Activated CD8-positive, alpha-beta memory T cell treated with anti-CD3 and anti-CD28 coated beads, Interleukin-2, amount 50 U/mL, for 24 hours (primary cell): ENCODE measurements at regions not wholly inside any gene's neighbourhood (a gene's known extent, or its start where the extent isn't known, plus 50 kb on each side); places are given as distances from the start of the nearest gene placed in this dataset.
"Not testable (repeated sequence)": the region's sequence is repeated elsewhere in the genome, so short reads cannot be mapped to it uniquely, and the experiment has no call there.

Experiments used
- DNase-seq: peaks from one replicate; pipeline ENCODE4 v3.0.0-alpha.2; 2020; ENCODE audit errors: extremely low read depth

- DNase-seq: no peak
These were observed 87.9 kb upstream of the TRIO start for GRCh38 chr5:14054965-14055963.

GRCh38 chr5:14054111-14054854 is 88.9 kb upstream of the TRIO start:
- DNase-seq: no peak

DNA sequence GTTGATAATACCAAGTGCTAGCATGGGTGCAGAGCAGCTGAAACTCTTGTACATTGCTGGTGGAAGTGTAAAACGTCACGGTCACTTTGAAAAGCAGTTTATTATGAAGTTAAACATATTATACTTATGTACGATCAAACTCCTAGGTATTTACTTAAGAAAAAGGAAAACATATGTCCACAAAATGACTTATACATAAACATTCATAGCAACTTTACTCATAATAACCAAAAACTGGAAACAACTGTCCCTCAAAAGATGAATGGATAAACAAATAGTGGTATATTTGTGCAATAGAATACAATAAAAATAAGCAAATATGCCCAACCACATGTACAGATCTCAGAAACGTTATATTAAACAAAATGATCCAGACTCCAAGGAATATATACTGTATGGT is 92.3 kb upstream of the TRIO start:
- DNase-seq: no peak

DNA sequence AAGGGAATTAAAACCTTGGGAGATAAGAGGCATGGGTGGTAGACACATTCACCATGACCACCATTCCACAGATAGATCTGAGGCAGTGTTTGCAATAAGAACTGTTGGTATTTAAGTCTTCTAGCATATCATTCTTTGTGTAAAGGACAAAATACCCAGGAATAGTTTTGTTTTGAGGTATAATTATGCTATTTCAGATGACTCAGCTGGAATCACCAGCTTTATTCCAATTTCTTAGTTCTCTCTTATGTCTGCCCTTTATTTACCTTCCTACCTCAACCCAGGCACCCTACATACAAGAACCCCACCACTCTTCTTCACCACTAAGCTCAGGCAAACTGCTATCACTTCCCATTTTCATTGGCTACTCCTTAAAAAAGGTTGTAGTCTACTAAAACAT is 94.7 kb upstream of the TRIO start:
- DNase-seq: no peak

DNA sequence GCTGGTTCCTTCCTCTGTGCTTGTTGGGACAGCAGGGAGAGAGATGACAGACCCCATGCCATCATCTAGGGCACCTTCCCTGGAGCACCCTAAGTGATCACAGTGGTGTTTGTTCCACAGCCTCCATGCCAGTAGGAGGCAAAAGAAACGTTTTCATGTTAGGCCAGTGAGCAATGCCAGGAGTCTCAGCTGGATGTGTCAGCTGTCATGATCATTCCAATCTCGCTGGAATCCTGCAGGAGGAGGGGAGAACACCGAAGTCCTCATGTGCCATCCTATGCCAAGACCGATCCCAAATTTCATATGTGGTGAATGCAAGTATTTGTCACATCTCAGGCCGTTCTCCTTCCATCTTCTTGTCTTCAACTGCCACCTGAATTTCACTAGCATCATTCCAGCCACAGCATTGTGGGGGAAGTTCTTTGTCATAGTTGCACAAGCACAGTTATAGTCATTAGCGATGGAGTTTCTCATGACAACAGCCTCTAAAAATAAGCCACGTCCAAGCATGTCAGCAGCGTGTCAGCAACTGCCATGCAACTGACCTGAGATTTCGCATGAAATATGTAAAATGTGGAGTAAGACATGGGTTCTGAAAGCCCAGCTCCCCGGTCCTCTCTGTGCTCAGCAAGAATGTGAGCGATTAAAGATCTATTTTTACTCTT is 97.2 kb upstream of the DNAH5 start:
- no peak for DNase-seq

- DNase-seq: no peak
These were observed 96.1 kb upstream of the DNAH5 start for GRCh38 chr5:14040542-14040941.

DNA sequence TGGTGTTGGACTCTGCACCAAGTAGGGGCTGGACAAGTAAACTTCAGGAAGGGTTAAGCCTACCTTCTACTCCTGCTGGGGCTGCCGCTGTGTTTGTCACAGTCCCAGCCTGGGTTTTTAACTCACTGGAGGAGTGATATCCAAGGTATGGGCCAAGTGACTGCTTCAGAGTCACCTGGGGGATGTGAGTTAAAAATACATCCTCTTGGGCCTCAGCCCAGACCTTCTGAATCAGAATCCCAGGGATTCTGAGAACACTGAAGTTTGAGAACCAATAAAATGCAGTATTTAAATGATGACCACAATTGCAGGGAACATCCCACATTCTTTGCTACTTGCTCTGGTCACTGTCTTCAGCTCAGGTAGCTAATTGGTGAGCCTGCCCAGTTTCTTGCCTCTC is 95.1 kb upstream of the DNAH5 start:
- no peak for DNase-seq

GRCh38 chr5:14039063-14039462 is 94.6 kb upstream of the DNAH5 start:
- no peak for DNase-seq

DNA sequence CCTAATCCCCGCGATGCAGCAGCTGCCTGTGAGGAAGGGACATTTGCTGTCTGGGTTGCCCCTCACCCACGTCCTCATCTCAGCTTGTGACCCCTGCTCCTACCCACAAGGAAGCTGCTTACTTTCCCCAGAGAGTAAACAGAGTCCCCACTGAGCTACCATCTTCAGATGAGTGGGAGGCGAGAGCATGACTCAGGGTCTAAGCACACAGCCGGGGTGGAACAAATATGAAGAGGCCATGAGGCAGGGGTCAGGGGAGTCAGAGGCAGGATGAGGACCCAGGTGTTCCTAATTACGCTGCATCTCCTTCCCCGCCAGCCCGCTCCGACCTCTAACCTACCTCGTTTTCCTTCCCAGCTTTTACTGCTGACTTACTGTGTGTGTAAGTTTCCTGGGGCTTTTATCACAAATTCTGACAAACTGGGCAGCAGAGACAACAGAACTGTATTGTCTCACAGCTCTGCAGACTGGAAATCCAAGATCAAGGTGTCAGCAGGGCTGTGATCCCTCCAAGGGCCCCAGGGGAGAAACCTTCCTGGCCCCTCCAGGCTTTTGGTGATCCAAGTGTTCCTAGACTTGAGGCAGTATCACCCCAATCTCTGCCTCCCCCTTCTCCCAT is 94.0 kb upstream of the DNAH5 start:
- DNase-seq: no peak

DNA sequence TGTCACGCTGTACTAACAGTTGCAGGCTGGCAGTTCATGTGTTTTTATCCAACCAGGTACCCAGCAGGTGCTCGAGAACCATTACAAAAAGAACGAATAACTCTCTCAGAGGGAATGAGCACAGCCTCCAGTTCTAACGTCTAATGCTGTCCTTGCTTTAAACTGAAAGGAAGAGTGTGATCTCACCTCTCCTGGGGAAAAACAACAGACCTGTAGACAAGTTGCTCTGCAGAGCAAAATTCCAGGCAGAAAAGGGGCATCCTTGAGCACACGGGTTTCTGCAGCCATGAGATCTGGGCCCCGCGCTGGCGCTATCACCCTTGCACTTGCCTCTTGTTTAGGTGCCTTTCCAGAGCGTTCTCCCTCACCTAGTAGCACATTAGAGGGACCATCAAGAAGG is 92.5 kb upstream of the DNAH5 start:
- DNase-seq: no peak

GRCh38 chr5:14036514-14036913 is 92.0 kb upstream of the DNAH5 start:
- no peak for DNase-seq

GRCh38 chr5:14035859-14036503 is 91.5 kb upstream of the DNAH5 start:
- no peak for DNase-seq

DNA sequence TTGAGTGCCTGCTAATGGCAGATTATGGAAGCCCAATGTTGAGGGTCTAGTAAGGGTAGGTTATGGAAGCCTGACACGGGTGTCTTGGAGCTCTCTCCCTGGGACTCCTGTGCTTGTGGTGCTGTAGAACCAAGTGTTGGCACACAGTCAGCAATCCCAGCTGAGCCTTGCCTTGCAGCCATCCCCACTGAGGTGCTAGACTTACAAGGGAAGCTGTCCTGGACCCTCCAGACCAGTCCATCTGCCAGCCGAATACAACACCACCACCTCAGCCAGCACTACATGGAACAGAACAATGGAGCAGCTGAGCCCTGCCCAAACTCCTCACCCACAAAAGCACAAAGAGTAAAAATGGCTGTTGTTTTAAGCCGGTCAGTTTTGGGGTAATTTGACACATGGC is 90.5 kb upstream of the DNAH5 start:
- no peak for DNase-seq

DNA sequence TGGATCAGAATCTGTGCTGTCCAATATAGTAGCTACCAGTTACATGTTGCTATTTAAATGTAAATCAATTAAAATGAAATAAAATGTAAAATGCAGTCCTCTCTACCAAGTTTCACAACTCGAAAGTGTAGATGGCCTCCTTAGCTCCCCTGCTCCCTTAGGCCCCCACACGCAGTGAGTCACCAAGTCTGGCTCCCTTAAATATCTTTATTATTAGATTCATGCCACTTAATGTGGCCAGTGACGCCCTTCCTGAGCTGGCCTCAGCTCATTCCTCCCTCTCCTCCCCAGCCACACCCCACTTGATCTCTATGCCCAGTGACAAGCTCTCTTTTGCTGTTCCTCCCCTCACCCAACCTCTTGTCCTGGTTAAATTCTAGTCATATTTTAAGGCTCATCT is 88.4 kb upstream of the DNAH5 start:
- DNase-seq: no peak

DNA sequence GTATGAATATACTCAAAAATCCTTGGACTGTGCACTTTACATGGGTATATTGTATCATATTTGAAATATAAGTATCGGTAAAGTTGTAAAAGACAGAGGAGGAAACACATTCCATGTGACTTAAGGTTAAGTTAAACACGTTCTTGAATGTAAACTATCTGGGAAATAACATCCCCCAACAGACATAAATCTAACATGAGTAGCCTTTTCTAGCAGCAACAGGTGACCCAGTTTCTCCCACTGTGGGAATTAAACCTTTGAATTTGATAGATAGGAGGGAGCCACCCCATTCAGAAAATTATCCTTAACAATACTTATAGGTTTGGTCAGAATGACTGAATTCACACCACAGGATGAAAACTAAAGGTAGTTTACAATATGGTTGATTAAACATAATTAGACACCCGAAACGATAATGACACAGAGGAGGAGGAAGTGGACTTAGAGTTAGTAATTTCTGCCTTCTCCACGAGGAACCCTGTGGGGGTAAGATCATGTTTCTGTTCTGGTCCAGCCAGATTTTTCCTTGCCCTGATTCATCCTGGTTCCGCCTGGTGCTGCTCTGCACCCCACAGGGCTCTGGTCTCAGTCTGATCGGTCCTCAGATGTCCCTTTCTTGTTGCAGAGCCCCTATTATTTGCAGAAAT is 84.6 kb upstream of the DNAH5 start:
- no peak for DNase-seq

GRCh38 chr5:14028188-14028587 is 83.7 kb upstream of the DNAH5 start:
- DNase-seq: no peak

- no peak for DNase-seq
These were observed 81.2 kb upstream of the DNAH5 start for GRCh38 chr5:14025569-14026286.

GRCh38 chr5:14022971-14023370 is 78.5 kb upstream of the DNAH5 start:
- no peak for DNase-seq

- not testable (repeated sequence) for DNase-seq
These were observed 76.5 kb upstream of the DNAH5 start for GRCh38 chr5:14020944-14021343.

- no peak for DNase-seq
These were observed 75.3 kb upstream of the DNAH5 start for GRCh38 chr5:14019768-14020290.
